Adrenal gland (tissue), 9 donors: ENCODE measurements at regions not wholly inside any gene's neighbourhood (a gene's known extent, or its start where the extent isn't known, plus 50 kb on each side); places are given as distances from the start of the nearest gene placed in this dataset.

Experiments used
- DNase-seq, 7 donors: peaks; one replicate each; pipeline ENCODE4 v3.0.0-alpha.2; 2019 to 2020
- H3K27ac ChIP-seq, 5 donors: fragments of 200-600 bp; sonication (generic) in 4 of 5; 1 replicate in 3 of 5; 2 replicates in 2 of 5; pipeline versions ENCODE4 v1.5.1 to v1.8.0; 2016 to 2020; ENCODE audit warnings: mild to moderate bottlenecking in 1 of 5
- H3K27me3 ChIP-seq: fragments of 200-600 bp; 2 replicates; pipeline ENCODE4 v1.8.0; 2021
- H3K36me3 ChIP-seq, 2 donors: fragments of 200-600 bp; replicated peaks in 1 of 2; 1 replicate in 1 of 2; 2 replicates in 1 of 2; pipeline versions ENCODE4 v1.5.1 to v1.8.0; 2018 to 2022
- H3K4me1 ChIP-seq, 2 donors: fragments of 200-600 bp; replicated peaks in 1 of 2; 1 replicate in 1 of 2; 2 replicates in 1 of 2; pipeline versions ENCODE4 v1.5.1 to v1.8.0; 2018 to 2021
- H3K4me3 ChIP-seq, 4 donors: fragments of 200-600 bp; sonication (generic) in 3 of 4; one replicate each; pipeline ENCODE4 v1.5.1; 2016 to 2018
- H3K9me3 ChIP-seq, 3 donors: fragments of 200-600 bp; sonication (generic) in 1 of 3; replicated peaks in 1 of 3; 1 replicate in 2 of 3; 2 replicates in 1 of 3; pipeline versions ENCODE4 v1.5.1 to v1.8.0; 2016 to 2021
- CTCF ChIP-seq, 6 experiments: fragments of 450-650 bp in 4 of 6; fragments of 200-600 bp in 2 of 6; sonication (generic) in 1 of 6; IDR thresholded peaks; 1 replicate in 5 of 6; 2 replicates in 1 of 6; pipeline versions ENCODE4 v1.5.1 to v1.8.0; 2016 to 2021; ENCODE audit warnings: antibody characterized with exemption in 6 of 6, mild to moderate bottlenecking in 2 of 6, moderate library complexity in 1 of 6
- POLR2A ChIP-seq, 2 donors: fragments of 450-650 bp; IDR thresholded peaks; one replicate each; pipeline ENCODE4 v1.6.1; 2017; ENCODE audit warnings: antibody characterized with exemption in 2 of 2, mild to moderate bottlenecking in 2 of 2, moderate library complexity in 1 of 2
- WGBS, 4 donors: extraction: QIAGEN DNeasy Blood & Tissue Kit in 2 of 4; methylation state at CpG; one replicate each; pipeline versions ENCODE4 v1.1.5 to v1.1.7; 2013 to 2017; 5-methylcytosine and 5-hydroxymethylcytosine counted together
- intact Hi-C, 2 donors: fragments of 100-400 bp; cut with DNase I; formaldehyde crosslinking; loops; one replicate each; pipeline versions ENCODE4 v1.14.1 to v1.15.0; 2022 to 2023
- donor health status: healthy with polysubstance abuse.
- donor health status: Bipolar disorder and iron deficiency.
- donor health status: DM: yes; HTN: yes; CAD: no.
- donor health status: DM: no; HTN: no; CAD: no.
- donor health status: DM: no; HTN: no; CAD: no.

- H3K4me1 ChIP-seq: no peaks in the 10 kb centered on the region
- 78 to 96% (median 89%) methylated on average over 4 of the region's 4 CpGs for WGBS, 4 donors
- H3K4me3 ChIP-seq: no peak overlapping the region
- intact Hi-C loops: no loop called here
- TF ChIP-seq POLR2A (IDR thresholded peaks at IDR 0.05): no peak
- TF ChIP-seq CTCF (IDR thresholded peaks at IDR 0.05): no peak
- H3K9me3 ChIP-seq: no peaks in the 10 kb centered on the region
- H3K36me3 ChIP-seq: no peaks in the 10 kb centered on the region
- H3K27ac ChIP-seq: no peak overlapping the region
- no peak for DNase-seq
- H3K27me3 ChIP-seq: no peaks in the 10 kb centered on the region
These were observed 122.5 kb upstream of the HCCS start for GRCh38 chrX:10988653-10989052.

GRCh38 chrX:10989386-10989785 is 121.7 kb upstream of the HCCS start:
- no peaks in the 10 kb centered on the region for H3K9me3 ChIP-seq
- no peak for TF ChIP-seq POLR2A (IDR thresholded peaks at IDR 0.05)
- no peak for TF ChIP-seq CTCF (IDR thresholded peaks at IDR 0.05)
- no peaks in the 10 kb centered on the region for H3K4me1 ChIP-seq
- 69 to 88% (median 75%) methylated on average over 3 of the region's 3 CpGs for WGBS, 4 donors
- no peak overlapping the region for H3K27ac ChIP-seq
- H3K36me3 ChIP-seq: no peaks in the 10 kb centered on the region
- no peak overlapping the region for H3K4me3 ChIP-seq
- intact Hi-C loops: no loop called here
- no peak for DNase-seq
- H3K27me3 ChIP-seq: no peaks in the 10 kb centered on the region

- Histone ChIP-seq H3K4me1 (no peaks in the 10 kb centered on the region), H3K4me3 (no peak overlapping the region), H3K27me3 (no peaks in the 10 kb centered on the region), H3K27ac (no peak overlapping the region), H3K36me3 (no peaks in the 10 kb centered on the region), H3K9me3 (no peaks in the 10 kb centered on the region)
- 52 to 70% (median 61%) methylated on average over 1 to 3 of the region's 3 CpGs for WGBS, 4 donors
- TF ChIP-seq CTCF (IDR thresholded peaks at IDR 0.05): no peak
- TF ChIP-seq POLR2A (IDR thresholded peaks at IDR 0.05): no peak
- intact Hi-C loops: no loop called here
- DNase-seq: no peak
These were observed 120.7 kb upstream of the HCCS start for GRCh38 chrX:10990418-10990817.

- TF ChIP-seq POLR2A (IDR thresholded peaks at IDR 0.05) (no peak), CTCF (IDR thresholded peaks at IDR 0.05) (no peak)
- WGBS, 4 donors: 53 to 92% (median 81%) methylated on average over 4 of the region's 4 CpGs
These were observed 120.2 kb upstream of the HCCS start for GRCh38 chrX:10990976-10991375.

More at GRCh38 chrX:10990976-10991375, 120.2 kb upstream of the HCCS start:
- Histone ChIP-seq H3K9me3 (no peaks in the 10 kb centered on the region), H3K27me3 (no peaks in the 10 kb centered on the region), H3K4me1 (no peaks in the 10 kb centered on the region), H3K4me3 (no peak overlapping the region), H3K36me3 (no peaks in the 10 kb centered on the region), H3K27ac (no peak overlapping the region)
- DNase-seq: no peak
- intact Hi-C loops: no loop called here
